Lung (tissue), 11 donors: ENCODE measurements at regions not wholly inside any gene's neighbourhood (a gene's known extent, or its start where the extent isn't known, plus 50 kb on each side); places are given as distances from the start of the nearest gene placed in this dataset.

Experiments
- ATAC-seq: fragments of 200-7000 bp; cut with Tn5 transposase; one replicate; pipeline ENCODE4 v1.9.1; 2020; ENCODE audit warnings: moderate number of reproducible peaks; ENCODE audit not compliant: insufficient read depth, low FRiP score
- DNase-seq, 3 donors: peaks; one replicate each; pipeline ENCODE4 v3.0.0-alpha.2; 2013 to 2017
- H3K27ac ChIP-seq, 2 donors: one replicate each; pipeline ENCODE4 v1.5.1; 2013; ENCODE audit warnings: mild to moderate bottlenecking in 2 of 2, moderate library complexity in 2 of 2, control low read depth in 1 of 2, inconsistent platforms in 1 of 2, low read depth in 1 of 2, low read length in 1 of 2
- H3K27me3 ChIP-seq, 3 donors: one replicate each; pipeline ENCODE4 v1.5.1; 2013; ENCODE audit warnings: low read length in 2 of 3; ENCODE audit not compliant: control insufficient read depth in 3 of 3, insufficient read depth in 3 of 3
- H3K36me3 ChIP-seq, 4 donors: one replicate each; pipeline ENCODE4 v1.5.1; 2013; ENCODE audit warnings: low read length in 4 of 4, mild to moderate bottlenecking in 1 of 4, moderate library complexity in 1 of 4; ENCODE audit not compliant: control insufficient read depth in 4 of 4, insufficient read depth in 4 of 4
- H3K4me1 ChIP-seq, 5 donors: one replicate each; pipeline ENCODE4 v1.5.1; 2013; ENCODE audit warnings: low read length in 5 of 5, mild to moderate bottlenecking in 2 of 5, moderate library complexity in 1 of 5; ENCODE audit not compliant: control insufficient read depth in 5 of 5, insufficient read depth in 5 of 5
- H3K4me3 ChIP-seq: one replicate; pipeline ENCODE4 v1.5.1; 2013; ENCODE audit warnings: mild to moderate bottlenecking, control low read depth, moderate library complexity
- H3K9ac ChIP-seq, 2 donors: one replicate each; pipeline ENCODE4 v1.5.1; 2013; ENCODE audit warnings: low read length in 2 of 2, control low read depth in 1 of 2; ENCODE audit not compliant: insufficient read depth in 1 of 2
- H3K9me3 ChIP-seq, 4 donors: one replicate each; pipeline ENCODE4 v1.5.1; 2013; ENCODE audit warnings: low read length in 3 of 4, mild to moderate bottlenecking in 1 of 4, moderate library complexity in 1 of 4; ENCODE audit not compliant: control insufficient read depth in 4 of 4, insufficient read depth in 3 of 4
- CTCF ChIP-seq: IDR thresholded peaks from 2 replicates; pipeline ENCODE4 v1.5.1; 2012; ENCODE audit warnings: mild to moderate bottlenecking; ENCODE audit errors: control extremely low read depth, extremely low read depth
- WGBS, 2 donors: extraction: QIAGEN DNeasy Blood & Tissue Kit; methylation state at CpG; one replicate each; pipeline ENCODE4 v1.1.7; 2013; 5-methylcytosine and 5-hydroxymethylcytosine counted together
- donor health status: control.
- donor health status: control.
- donor health status: Bipolar disorder and iron deficiency.
- donor health status: healthy.
- donor health status: DM: yes; HTN: yes; CAD: no.

- no peaks in the 10 kb centered on the region for H3K36me3 ChIP-seq
- H3K9me3 ChIP-seq: peaks cover 0 to 4% (median 0%) of the 10 kb centered on the region in 4 donors
- no peak overlapping the region for H3K9ac ChIP-seq
- H3K4me3 ChIP-seq: no peak overlapping the region
- no peak for TF ChIP-seq CTCF
- DNase-seq (no peak), ATAC-seq (no peak)
- H3K27ac ChIP-seq: no peak overlapping the region
- H3K4me1 ChIP-seq: no peaks in the 10 kb centered on the region
- 77 to 85% methylated on average over 5 of the region's 5 CpGs for WGBS, 2 donors
- peaks cover 0 to 18% (median 7%) of the 10 kb centered on the region in 3 donors for H3K27me3 ChIP-seq
Measured at GRCh38 chrX:6904156-6904555, 243.4 kb upstream of the STS start.

- Histone ChIP-seq H3K36me3 (no peaks in the 10 kb centered on the region), H3K27ac (no peak overlapping the region), H3K9ac (no peak overlapping the region), H3K4me3 (no peak overlapping the region), H3K9me3 (no peaks in the 10 kb centered on the region), H3K27me3 (peaks cover 0 to 19% (median 8%) of the 10 kb centered on the region in 3 donors), H3K4me1 (no peaks in the 10 kb centered on the region)
- 56 to 74% methylated on average over 3 of the region's 3 CpGs for WGBS, 2 donors
- TF ChIP-seq CTCF: no peak
- ATAC-seq (no peak), DNase-seq (peak; percentile 19 to 72 (median 55))
Measured at GRCh38 chrX:6898371-6898770, 249.1 kb upstream of the STS start.

GRCh38 chrX:6891404-6891803 lies 256.1 kb upstream of the STS start:
- no peak overlapping the region for H3K4me3 ChIP-seq
- H3K9ac ChIP-seq: no peak overlapping the region
- no peaks in the 10 kb centered on the region for H3K4me1 ChIP-seq
- WGBS, 2 donors: 72 to 85% methylated on average over 1 of the region's 1 CpG
- H3K36me3 ChIP-seq: no peaks in the 10 kb centered on the region
- H3K9me3 ChIP-seq: peaks cover 0 to 4% (median 0%) of the 10 kb centered on the region in 4 donors
- peaks cover 0 to 25% (median 9%) of the 10 kb centered on the region in 3 donors for H3K27me3 ChIP-seq
- DNase-seq (no peak), ATAC-seq (no peak)
- no peak for TF ChIP-seq CTCF
- no peak overlapping the region for H3K27ac ChIP-seq
